ENCODE measurements at regions not wholly inside any gene's neighbourhood (a gene's known extent, or its start where the extent isn't known, plus 50 kb on each side); places are given as distances from the start of the nearest gene placed in this dataset.

DNA sequence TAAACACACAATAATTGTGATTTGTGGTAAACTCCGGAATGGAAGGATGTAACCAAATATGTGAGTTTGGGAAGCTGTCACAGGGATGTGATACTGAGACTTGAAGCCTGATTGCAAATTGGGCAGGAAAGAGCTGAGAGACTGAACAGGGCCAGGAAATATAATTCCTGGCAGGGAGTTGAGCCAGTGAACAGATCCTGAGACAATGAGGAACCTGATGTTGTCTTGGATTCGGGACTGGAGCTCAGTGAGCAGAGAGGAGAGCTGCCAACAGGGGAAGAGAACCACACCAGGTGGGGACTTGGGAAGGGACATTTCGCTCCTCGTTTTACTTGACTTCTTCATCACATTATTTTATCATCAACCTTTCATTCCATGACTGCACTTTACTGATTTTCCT lies 386.0 kb downstream of the TLL1 start:
- no peak for DNase-seq (ENCODE audit: low read depth in 4 of 4, low spot score in 3 of 4)

DNA sequence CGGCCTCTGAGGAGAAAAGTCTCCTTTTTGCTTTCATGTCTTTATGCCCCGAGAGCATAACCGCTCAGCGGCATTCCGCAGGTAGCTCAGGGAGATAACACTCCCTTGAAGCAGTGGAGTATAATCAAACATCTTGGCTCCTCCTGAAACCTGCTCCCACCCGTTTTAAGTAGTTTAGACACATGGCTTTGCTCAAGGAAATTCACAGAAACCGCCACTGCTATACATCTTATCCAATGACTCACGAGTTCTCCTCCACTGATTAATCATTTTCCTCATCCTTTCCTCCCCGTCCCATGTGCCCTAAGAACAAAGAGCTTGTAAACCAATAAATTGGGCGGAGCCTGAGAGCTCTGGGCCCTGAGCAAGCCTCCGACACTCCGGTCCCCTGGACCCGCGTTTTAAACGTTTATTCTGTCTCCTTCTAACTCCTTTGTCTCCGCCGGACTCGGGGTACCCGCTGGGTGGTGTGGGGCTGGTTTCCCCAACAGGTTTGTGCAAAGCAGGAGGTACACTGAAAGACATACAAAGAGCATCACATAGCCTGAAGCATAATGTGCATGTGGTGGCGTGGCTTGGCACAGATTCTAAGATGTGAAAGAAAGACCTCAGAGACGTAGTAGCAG lies 401.2 kb downstream of the TLL1 start:
- no peak for DNase-seq (ENCODE audit: low read depth in 4 of 4, low spot score in 3 of 4)

DNA sequence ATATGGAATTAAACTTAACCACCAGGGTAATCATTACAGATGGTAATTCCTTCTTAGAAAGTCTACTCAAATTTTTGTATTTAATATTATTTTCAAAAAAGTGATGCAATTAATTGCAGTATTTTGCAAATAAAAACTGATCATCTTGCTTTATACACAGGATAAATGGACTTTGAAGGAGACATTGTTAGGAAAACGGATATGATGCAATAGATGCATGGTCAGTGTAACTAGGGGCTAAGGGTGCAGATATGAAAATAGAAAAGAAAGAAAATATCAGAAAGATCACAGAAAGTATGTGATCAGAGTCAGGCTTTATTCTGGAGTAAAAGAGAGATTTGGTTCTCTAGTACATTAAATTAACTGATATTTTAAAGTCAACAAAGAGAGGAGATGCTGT lies 401.7 kb downstream of the TLL1 start:
- no peak for DNase-seq (ENCODE audit: low read depth in 4 of 4, low spot score in 3 of 4)

DNA sequence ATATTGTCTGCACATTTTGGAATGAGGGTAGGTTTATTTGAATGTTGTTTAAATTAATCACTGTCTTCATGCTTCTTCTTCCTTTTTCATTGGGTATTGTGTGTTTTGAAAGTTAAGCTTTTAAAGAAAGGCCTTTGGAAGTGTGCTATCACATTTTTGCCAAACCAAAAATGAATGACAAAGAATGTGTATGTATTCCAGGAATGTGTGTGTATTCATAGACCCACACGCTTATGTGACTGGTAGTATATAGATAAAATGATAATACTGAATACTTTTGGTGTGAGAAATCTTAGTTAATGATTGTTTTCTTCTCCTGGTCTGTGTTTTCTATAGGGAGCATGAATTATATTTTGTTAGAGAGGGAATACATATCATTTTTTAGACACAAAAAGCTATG lies 404.4 kb downstream of the TLL1 start:
- DNase-seq (ENCODE audit: low read depth in 4 of 4, low spot score in 3 of 4) = no peak

DNA sequence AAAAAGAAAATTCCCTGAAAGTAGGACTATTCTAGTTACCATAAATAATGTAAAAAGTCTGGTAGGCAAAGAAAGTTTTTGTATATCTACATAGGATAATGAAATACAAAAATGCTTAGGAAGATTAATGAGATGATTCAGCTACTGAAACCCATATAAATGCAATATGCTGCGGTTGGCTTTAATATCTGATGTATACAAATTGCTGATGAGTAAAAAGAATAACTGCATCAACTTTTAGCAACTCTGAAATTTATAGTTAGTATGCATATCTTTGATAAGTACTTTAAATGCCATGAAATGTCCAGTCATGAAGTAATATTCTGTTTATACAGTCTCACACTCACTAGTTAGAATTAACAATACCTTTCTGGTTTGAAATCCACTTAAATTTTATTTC lies 404.8 kb downstream of the TLL1 start:
- DNase-seq (ENCODE audit: low read depth in 4 of 4, low spot score in 3 of 4) = no peak

DNA sequence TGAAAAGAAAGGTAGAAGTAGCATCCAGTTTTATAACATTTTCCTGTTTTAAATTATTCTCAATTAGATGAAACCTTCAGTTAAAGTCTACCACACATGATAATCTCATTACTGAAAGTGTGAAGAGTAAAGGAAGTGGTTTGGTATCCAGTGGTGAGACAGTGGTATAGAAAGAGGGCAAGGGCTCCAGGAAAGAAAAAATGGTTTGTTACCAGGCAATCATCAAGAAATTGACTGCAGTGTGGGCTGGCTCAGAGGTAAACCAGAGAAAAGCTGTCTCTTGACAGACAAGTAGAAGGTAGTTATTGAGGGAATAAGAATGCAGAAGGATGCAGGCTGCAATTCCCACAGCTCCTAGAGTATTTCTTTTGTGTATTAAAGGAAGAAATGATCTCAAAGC lies 406.2 kb downstream of the TLL1 start:
- no peak for DNase-seq (ENCODE audit: low read depth in 4 of 4, low spot score in 3 of 4)

DNA sequence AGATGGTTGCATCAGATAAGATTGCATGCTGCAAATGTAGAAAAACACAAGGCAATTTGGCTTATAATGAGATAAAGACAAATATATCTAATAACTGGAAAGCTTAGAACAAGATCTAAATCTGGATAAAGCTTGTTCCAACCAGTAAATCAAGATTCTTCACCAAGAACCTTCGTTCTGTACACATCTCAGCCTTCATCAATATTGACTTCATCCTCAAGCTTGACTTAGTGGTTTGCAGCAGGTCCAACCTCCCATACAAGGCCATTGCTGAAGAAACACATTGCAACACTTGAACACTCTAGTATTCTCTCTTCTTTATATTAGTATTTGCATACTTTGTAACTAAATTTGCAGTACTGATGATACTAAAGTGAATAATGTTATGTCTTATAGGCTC lies 407.6 kb downstream of the TLL1 start:
- DNase-seq (ENCODE audit: low read depth in 4 of 4, low spot score in 3 of 4) = no peak

DNA sequence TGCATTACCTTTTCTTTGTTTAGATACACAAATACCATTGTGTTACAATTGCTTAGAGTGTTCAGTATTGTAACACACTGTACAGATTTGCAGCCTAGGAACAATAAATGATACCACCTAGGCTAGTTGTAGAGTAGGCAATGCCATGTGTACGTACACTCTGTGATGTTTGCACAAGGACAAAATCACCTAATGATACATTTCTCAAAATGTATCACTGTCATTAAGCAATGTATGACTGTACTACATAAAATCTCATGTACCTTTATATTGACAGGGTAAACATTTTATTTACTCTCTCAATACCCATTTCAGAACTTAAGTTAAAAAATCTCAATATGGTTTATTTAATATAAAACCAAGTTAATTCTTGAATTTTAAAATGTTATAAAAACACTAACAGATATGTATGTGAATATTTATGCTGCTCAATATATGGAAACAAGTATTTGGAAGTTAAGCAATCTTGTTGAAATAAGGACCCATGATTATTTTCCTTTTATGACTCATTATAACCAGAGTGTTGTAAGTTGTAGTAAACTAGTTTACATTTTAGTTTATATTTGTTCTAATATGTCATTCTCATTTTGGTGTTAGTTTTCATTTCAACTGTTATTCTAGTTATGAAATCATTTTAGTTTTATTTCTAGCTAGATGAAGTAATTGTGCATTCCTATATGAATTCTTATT lies 409.2 kb downstream of the TLL1 start:
- no peak for DNase-seq (ENCODE audit: low read depth in 4 of 4, low spot score in 3 of 4)

DNA sequence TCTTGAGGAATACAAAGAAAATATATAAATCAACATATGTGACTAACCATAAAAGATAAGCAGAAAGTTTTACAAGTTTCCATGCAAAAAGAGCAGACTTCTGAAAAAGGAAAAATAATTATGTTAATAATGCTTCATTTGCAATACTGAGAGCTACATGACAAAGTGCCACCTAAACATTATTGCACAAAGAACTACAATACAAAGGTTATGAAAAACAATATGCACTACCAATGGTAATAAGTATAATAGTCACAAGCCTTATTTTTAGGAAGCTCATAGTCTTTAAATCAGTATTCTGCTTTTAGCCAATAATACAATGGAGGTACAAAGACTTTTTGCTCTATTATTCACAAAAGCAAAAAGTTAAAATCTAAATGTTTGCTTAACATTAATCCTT lies 411.2 kb downstream of the TLL1 start:
- DNase-seq (ENCODE audit: low read depth in 4 of 4, low spot score in 3 of 4) = no peak

DNA sequence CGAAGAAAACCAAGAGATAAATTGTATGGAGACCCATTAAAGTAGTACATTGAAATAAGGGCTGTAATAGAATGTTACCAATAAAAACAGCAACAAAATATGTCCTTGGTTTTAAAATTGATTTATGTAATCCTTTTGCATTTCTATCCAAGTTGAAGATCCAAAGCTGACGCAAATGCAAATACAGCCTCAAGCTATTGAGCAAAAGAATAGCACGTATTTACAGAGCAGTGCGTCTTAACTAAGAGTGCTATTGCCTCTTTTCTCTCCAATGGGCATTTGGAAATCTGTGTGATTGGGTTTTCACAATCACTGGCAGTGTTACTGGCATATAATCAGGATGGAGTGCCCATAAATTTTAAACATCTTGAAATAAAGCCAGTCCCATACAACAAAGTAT lies 417.4 kb downstream of the TLL1 start:
- DNase-seq (ENCODE audit: low read depth in 4 of 4, low spot score in 3 of 4) = no peak

DNA sequence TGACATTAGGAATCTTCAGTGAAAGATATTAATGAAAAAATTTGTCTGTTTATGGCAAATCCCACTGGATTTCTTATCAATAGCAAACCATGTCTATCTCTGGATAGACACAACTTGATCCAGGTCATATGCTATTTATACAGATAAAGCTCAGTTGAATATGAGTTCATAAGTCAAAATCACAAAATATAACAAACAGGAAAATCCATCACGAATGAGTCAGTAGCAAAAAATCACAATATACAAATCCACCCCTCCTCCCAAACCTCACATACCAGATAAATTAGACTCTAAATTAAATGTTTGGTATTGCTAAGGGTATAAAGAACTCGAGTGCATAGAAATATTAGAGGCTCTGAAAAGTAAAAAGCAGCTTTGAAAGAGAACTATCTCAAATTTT lies 420.5 kb downstream of the TLL1 start:
- DNase-seq (ENCODE audit: low read depth in 4 of 4, low spot score in 3 of 4) = no peak

DNA sequence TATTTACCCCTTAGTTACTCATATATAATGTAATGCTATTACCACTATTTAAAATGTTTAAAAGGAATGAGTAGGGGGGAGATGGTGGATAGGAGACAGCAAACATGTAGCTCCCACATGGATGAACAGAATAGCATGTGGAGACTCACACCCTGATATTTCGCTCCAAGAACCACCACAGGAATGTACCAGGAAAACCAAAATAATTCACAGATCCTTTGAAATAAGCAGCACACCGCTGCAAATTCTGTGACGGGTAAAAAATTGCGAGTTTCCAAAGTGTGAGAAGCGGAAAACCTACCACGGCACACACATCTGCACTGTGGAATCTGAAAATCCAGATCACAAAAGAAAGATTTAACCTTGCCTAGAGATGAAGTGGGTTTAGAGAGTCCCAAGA lies 428.2 kb downstream of the TLL1 start:
- no peak for DNase-seq (ENCODE audit: low read depth in 4 of 4, low spot score in 3 of 4)

DNA sequence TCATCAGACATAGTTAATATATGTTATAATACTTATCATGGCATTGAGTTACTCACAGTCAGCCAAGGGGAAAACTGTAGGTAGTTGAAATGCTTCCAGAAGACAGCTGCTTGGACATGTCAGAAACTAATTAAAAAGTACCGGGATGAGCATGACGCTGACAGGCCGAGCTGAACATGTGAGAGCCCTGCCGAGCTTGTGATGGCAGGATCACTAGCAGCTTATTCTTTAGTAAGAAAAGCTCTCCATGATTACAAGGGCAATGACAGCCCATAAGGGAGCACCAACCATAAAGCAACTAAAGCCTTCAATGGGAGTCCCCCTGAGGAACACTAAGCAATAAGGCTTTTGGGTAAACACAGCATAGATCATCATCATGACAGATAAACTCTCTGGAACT lies 435.6 kb downstream of the TLL1 start:
- DNase-seq (ENCODE audit: low read depth in 4 of 4, low spot score in 3 of 4) = no peak

DNA sequence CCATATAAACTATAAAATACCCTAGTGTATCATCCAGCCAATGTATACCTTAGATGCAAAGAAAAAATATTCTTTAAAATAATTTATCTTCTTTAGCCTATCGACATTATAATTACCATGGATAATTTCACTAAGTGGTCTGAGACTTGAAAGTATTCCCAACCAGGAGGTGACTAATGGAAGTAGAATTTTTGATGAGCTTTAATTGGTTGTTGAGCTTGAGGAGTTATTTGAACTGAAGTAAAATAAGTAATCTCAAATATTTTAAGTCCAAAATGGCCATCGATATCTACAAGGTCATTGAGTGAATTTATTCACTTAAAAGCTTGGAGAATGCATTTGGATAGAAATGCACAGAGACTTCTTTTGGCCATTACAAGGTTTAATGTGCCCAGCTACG lies 436.2 kb downstream of the TLL1 start:
- DNase-seq (ENCODE audit: low read depth in 4 of 4, low spot score in 3 of 4) = no peak

DNA sequence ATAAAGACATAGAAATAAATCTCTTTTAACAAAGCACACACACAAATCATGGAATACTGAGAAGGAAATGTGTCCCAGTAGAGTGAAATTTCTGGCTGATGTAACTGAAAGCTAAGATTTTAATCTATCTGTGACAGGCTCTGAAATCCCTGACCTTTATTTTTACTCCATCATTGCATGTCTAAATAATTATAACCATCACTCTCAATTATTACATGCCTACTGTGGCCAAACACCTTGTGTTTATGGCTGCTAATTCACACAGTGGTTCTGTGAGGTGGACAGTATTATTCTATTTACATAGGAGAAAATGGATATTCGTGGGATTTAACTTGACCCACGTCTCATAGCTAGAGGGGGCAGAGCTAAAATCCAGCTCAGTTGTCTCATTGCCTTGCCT lies 438.1 kb downstream of the TLL1 start:
- DNase-seq (ENCODE audit: low read depth in 4 of 4, low spot score in 3 of 4) = no peak

DNA sequence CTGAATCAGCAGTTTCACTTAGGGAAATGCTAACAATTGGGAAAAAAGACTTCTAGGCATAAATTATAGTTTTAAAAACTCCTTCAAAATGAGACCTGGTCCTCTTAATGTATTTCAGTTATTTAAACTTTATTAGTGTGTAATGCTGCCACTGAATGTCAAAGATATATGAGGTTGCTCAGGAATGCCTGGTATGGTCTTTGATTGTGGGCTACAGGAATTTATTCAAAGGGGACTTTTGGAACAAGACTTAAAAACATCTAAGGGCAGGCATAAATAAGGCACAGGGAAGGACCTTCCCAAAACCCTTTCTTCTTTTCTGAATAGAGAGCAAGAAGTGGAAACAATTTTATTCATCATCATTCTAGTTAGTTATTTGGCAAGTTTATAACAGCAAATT lies 439.1 kb downstream of the TLL1 start:
- DNase-seq (ENCODE audit: low read depth in 4 of 4, low spot score in 3 of 4) = no peak

DNA sequence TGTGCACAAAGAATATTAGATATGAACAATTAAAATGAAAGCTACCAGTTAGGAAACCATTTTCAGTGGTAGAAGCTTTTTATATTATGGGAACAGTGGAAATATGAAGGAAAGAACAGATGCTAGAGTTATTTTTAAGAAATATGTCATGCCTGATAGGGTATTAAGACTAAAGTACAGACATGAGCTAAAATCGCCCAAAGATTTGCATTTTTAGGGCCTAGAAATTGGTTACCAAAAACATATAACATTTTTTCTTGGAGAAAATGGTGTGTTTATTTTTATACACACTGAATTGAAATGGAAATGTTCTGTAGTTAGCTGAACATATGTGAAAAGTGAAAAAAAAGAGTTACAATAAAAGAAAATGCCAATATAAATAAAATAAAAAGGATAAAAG lies 441.9 kb downstream of the TLL1 start:
- DNase-seq (ENCODE audit: low read depth in 4 of 4, low spot score in 3 of 4) = no peak

DNA sequence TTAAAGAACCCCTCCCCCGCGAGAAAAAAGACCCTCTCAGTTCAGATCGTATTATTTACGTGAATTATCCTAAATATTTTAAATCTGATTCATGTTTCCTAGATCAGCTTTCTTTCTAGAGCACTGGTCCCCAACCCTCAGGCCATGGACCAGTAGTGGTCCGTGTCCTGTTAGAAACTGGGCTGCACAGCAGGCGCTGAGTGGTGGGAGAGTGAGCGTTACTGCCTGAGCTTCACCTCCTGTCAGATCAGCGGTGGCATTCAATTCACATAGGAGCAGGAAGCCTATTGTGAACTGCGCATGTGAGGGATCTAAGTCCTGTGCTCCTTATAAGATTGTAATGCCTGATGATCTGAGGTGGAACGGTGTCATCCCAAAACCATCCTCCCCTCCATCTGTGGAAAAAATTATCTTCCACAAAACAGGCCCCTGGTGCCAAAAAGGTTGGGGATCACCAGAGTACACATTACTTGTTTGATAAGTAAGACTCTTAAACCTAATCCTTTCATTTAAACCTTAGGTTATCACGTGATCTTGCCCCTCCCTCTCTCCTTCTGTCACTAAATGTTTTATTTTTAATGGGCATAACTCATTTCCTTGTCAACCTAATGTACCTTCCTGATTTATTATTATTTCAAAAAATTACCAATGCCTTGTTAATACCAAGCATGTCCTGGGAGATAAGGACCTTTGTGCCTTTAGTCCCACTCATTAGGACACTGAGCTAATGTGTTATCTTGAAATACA lies 442.9 kb downstream of the TLL1 start:
- no peak for DNase-seq (ENCODE audit: low read depth in 4 of 4, low spot score in 3 of 4)

DNA sequence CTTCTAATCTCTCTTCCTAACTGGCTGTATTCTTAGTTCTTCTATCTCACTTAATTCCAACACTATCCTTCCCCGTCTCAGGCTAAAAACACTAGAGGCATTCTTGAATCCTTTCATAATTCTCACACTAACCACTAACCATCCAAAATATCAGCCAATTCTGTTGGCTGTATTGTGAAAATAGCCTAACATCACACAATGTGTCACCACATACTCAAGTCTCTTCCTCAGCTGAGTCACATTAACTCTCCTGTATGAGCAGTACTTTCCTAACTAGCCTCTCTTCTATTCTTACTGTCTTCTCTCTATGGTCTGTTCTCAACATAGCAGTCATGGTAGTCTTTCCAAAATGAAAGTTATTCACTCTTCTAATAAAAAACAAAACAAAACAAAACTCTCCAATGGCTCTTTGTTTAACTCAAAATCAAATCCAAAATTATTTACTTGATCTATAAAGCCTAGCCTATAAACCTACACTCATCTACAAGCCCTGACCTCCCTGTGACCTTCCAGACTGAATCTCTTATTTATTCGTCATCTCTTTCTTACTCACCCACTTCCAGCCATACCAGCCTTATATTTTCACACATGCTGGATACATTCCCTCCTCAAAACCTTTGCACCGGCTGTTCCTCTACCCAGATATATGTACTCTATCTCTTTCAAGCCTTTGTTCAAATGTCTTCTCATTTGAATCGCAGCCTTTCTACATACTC lies 445.9 kb downstream of the TLL1 start:
- DNase-seq (ENCODE audit: low read depth in 4 of 4, low spot score in 3 of 4) = no peak

DNA sequence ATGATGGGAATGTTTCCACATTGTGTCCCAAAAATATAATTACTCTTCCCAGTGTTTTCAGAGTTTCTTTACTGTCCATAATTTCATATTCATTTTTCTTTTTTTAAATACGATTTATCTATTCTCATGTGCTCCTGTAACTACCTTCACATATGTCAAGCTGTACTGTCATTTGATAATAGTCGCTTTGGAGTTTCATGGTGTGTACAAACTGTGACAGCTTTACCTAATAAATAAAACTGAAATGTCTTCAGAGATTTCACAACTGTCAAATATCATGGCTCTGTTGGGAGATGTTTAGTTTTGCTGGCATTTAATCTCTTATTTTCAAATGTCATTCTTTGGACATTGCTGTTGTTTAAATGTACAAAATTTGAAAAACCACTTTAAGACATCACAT lies 450.2 kb downstream of the TLL1 start:
- no peak for DNase-seq (ENCODE audit: low read depth in 4 of 4, low spot score in 3 of 4)

DNA sequence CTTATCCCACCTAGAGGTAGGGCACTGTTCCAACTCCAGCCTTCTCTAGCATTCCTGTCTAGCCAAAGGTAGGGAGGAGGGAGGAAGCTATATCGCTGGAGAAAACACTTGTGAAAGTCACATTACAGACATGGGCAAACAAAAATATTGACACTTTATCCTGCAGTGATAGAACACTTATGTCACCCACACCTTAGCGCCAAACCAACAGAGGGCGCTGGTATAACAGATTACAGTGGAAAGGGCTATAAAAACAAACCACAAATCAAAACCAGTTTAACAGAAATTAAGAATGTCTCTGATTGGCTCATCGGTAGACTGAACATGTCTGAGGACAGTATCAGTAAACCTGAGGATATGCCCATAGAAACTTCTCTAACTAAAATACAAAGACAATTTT lies 451.3 kb downstream of the TLL1 start:
- DNase-seq (ENCODE audit: low read depth in 4 of 4, low spot score in 3 of 4) = no peak

Measured in left renal pelvis (tissue), 4 donors.